ENCODE measurements at regions not wholly inside any gene's neighbourhood (a gene's known extent, or its start where the extent isn't known, plus 50 kb on each side); places are given as distances from the start of the nearest gene placed in this dataset.

DNA sequence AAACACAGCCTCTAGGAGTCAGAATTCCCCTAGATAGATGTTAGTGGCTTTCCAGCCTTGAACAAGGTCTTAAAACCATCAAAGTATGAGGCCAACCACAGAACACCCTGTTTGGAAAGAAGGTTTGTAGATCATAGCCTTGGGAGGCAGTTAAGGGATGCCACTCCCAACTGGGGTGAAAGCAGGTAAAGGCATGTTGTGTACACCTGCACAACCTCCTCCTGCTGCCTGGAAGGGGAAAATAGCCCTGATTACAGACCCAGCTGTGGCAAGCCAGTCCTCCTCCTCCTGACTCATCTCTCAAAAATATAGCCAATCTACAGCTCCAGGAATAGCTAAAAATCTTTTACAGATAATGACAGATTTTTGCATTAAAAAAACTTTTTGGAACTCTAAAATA lies 108.1 kb downstream of the RBM43 start:
- H3K4me1 ChIP-seq (ENCODE audit: insufficient read depth, low read length) = no peaks in the 10 kb centered on the region
- Mint-ChIP-seq H3K4me3 (no peak overlapping the region), H3K27ac (no peak overlapping the region), H3K27me3 (peaks cover 7 to 13% of the 10 kb centered on the region in 2 donors), H3K4me1 (no peaks in the 10 kb centered on the region), H3K36me3 (no peaks in the 10 kb centered on the region), H3K9me3 (no peaks in the 10 kb centered on the region)
- no peak overlapping the region for H3K27ac ChIP-seq (ENCODE audit: low read depth, low read length)
- intact Hi-C loops (cut with micrococcal nuclease) = no loop called here
- H3K9me3 ChIP-seq (ENCODE audit: control insufficient read depth in 1 of 2, low read length in 2 of 2) = no peaks in the 10 kb centered on the region
- no peak overlapping the region for H3K4me3 ChIP-seq (ENCODE audit: low read length in 2 of 2)
- DNase-seq = no peak
- no peaks in the 10 kb centered on the region for H3K27me3 ChIP-seq (ENCODE audit: insufficient read depth, low read length)
- CTCF ChIA-PET (ENCODE audit: partially characterized antibody) = interaction anchor here (0.7 kb wide), 1 partner anchor 9 kb away, joined by 3 read pairs; no protein-coding TSS in a partner anchor
- H3K36me3 ChIP-seq (ENCODE audit: insufficient read depth, low read length) = no peaks in the 10 kb centered on the region
- POLR2A ChIA-PET (ENCODE audit: partially characterized antibody) = no interaction called here

GRCh38 chr2:151150331-151151320 lies 111.0 kb downstream of the RBM43 start:
- Mint-ChIP-seq H3K27ac (no peak overlapping the region), H3K4me3 (no peak overlapping the region), H3K4me1 (no peaks in the 10 kb centered on the region), H3K9me3 (no peaks in the 10 kb centered on the region), H3K36me3 (no peaks in the 10 kb centered on the region), H3K27me3 (peaks cover 4 to 11% of the 10 kb centered on the region in 2 donors)
- Histone ChIP-seq H3K4me1 (ENCODE audit: insufficient read depth, low read length) (no peaks in the 10 kb centered on the region), H3K27ac (ENCODE audit: low read depth, low read length) (no peak overlapping the region), H3K9me3 (ENCODE audit: control insufficient read depth in 1 of 2, low read length in 2 of 2) (no peaks in the 10 kb centered on the region), H3K36me3 (ENCODE audit: insufficient read depth, low read length) (no peaks in the 10 kb centered on the region), H3K27me3 (ENCODE audit: insufficient read depth, low read length) (no peaks in the 10 kb centered on the region), H3K4me3 (ENCODE audit: low read length in 2 of 2) (no peak overlapping the region)
- CTCF ChIA-PET (ENCODE audit: partially characterized antibody) = no interaction called here
- intact Hi-C loops (cut with micrococcal nuclease) = no loop called here
- DNase-seq = no peak
- POLR2A ChIA-PET (ENCODE audit: partially characterized antibody) = no interaction called here

GRCh38 chr2:151138507-151138906 lies 123.2 kb downstream of the RBM43 start:
- POLR2A ChIA-PET (ENCODE audit: partially characterized antibody) = no interaction called here
- H3K4me3 Mint-ChIP-seq = no peak overlapping the region

DNA sequence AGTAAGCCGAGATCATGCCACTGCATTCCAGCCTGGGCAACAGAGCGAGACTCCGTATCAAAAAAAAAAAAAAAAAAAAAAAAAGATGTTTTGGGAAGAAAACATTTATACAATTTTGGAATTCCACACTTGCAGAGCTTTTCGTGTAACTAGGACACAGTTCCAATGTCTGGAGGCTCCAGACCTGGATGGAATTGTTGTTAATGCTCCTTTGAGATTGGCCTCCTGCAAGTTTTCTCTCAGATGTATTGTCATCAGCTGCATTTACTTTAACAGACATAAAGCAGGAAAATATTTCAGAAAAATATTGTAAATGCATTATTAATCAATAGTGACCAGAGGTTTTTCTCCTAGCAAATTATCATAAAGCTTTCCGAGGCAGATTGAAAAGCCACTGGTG lies 124.1 kb downstream of the RBM43 start:
- no peaks in the 10 kb centered on the region for H3K27me3 ChIP-seq (ENCODE audit: insufficient read depth, low read length)
- no peaks in the 10 kb centered on the region for H3K36me3 ChIP-seq (ENCODE audit: insufficient read depth, low read length)
- H3K27ac ChIP-seq (ENCODE audit: low read depth, low read length) = no peak overlapping the region
- ChIA-PET POLR2A (ENCODE audit: partially characterized antibody) (no interaction called here), CTCF (ENCODE audit: partially characterized antibody) (no interaction called here)
- H3K4me3 ChIP-seq (ENCODE audit: low read length in 2 of 2) = no peak overlapping the region
- H3K4me1 Mint-ChIP-seq = peaks cover 0 to 4% (median 0%) of the 10 kb centered on the region in 4 donors
- no peak overlapping the region for H3K4me3 Mint-ChIP-seq
- no peak for DNase-seq
- H3K4me1 ChIP-seq (ENCODE audit: insufficient read depth, low read length) = no peaks in the 10 kb centered on the region
- no peaks in the 10 kb centered on the region for H3K36me3 Mint-ChIP-seq
- intact Hi-C loops (cut with micrococcal nuclease) = no loop called here
- H3K9me3 ChIP-seq (ENCODE audit: control insufficient read depth in 1 of 2, low read length in 2 of 2) = no peaks in the 10 kb centered on the region
- H3K9me3 Mint-ChIP-seq = no peaks in the 10 kb centered on the region
- H3K27me3 Mint-ChIP-seq = no peaks in the 10 kb centered on the region
- no peak overlapping the region for H3K27ac Mint-ChIP-seq

More at GRCh38 chr2:151138507-151138906, 123.2 kb downstream of the RBM43 start:
- Histone ChIP-seq H3K27ac (ENCODE audit: low read depth, low read length) (no peak overlapping the region), H3K4me3 (ENCODE audit: low read length in 2 of 2) (no peak overlapping the region), H3K4me1 (ENCODE audit: insufficient read depth, low read length) (no peaks in the 10 kb centered on the region), H3K36me3 (ENCODE audit: insufficient read depth, low read length) (no peaks in the 10 kb centered on the region), H3K9me3 (ENCODE audit: control insufficient read depth in 1 of 2, low read length in 2 of 2) (no peaks in the 10 kb centered on the region), H3K27me3 (ENCODE audit: insufficient read depth, low read length) (no peaks in the 10 kb centered on the region)
- no peaks in the 10 kb centered on the region for H3K27me3 Mint-ChIP-seq
- no peaks in the 10 kb centered on the region for H3K9me3 Mint-ChIP-seq
- no peak overlapping the region for H3K27ac Mint-ChIP-seq
- DNase-seq = no peak
- CTCF ChIA-PET (ENCODE audit: partially characterized antibody) = no interaction called here
- no peaks in the 10 kb centered on the region for H3K36me3 Mint-ChIP-seq
- peaks cover 0 to 3% (median 0%) of the 10 kb centered on the region in 4 donors for H3K4me1 Mint-ChIP-seq
- intact Hi-C loops (cut with micrococcal nuclease) = no loop called here

DNA sequence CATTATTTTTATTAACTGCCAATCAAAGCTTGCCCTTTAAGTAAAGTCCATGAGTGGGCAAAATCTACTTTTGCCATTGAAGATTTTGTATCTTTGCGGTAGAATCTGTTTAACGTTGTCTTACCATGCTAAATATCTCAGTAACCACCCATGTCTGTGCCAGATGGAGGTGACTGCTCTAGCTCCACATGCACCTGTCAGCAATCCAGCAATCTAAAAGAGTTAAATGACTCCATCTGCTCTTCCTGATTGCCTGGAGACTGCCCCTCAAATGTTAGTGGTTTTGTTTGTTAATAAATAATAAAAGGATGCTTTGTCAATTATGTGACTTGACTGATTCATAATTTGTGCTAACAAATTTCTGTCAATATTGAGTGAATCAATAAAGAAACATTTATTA lies 141.7 kb downstream of the RBM43 start:
- Histone ChIP-seq H3K27me3 (ENCODE audit: insufficient read depth, low read length) (no peaks in the 10 kb centered on the region), H3K36me3 (ENCODE audit: insufficient read depth, low read length) (no peaks in the 10 kb centered on the region), H3K27ac (ENCODE audit: low read depth, low read length) (no peak overlapping the region), H3K4me3 (ENCODE audit: low read length in 2 of 2) (no peak overlapping the region), H3K4me1 (ENCODE audit: insufficient read depth, low read length) (no peaks in the 10 kb centered on the region), H3K9me3 (ENCODE audit: control insufficient read depth in 1 of 2, low read length in 2 of 2) (no peaks in the 10 kb centered on the region)
- CTCF ChIA-PET (ENCODE audit: partially characterized antibody) = no interaction called here
- Mint-ChIP-seq H3K36me3 (no peaks in the 10 kb centered on the region), H3K4me1 (no peaks in the 10 kb centered on the region), H3K9me3 (peaks cover 0 to 7% (median under 1%) of the 10 kb centered on the region in 8 donors), H3K4me3 (no peak overlapping the region), H3K27me3 (peaks cover 12 to 13% of the 10 kb centered on the region in 2 donors), H3K27ac (no peak overlapping the region)
- POLR2A ChIA-PET (ENCODE audit: partially characterized antibody) = no interaction called here
- no peak for DNase-seq
- intact Hi-C loops (cut with micrococcal nuclease) = no loop called here

GRCh38 chr2:151119374-151119773 lies 142.3 kb downstream of the RBM43 start:
- no peaks in the 10 kb centered on the region for H3K4me1 ChIP-seq (ENCODE audit: insufficient read depth, low read length)
- ChIA-PET POLR2A (ENCODE audit: partially characterized antibody) (no interaction called here), CTCF (ENCODE audit: partially characterized antibody) (no interaction called here)
- H3K4me3 Mint-ChIP-seq = no peak overlapping the region
- no peak overlapping the region for H3K4me3 ChIP-seq (ENCODE audit: low read length in 2 of 2)
- H3K9me3 Mint-ChIP-seq = peaks cover 0 to 8% (median under 1%) of the 10 kb centered on the region in 8 donors
- no peak overlapping the region for H3K27ac ChIP-seq (ENCODE audit: low read depth, low read length)
- no peaks in the 10 kb centered on the region for H3K27me3 ChIP-seq (ENCODE audit: insufficient read depth, low read length)
- H3K27ac Mint-ChIP-seq = no peak overlapping the region
- no peak for DNase-seq
- H3K9me3 ChIP-seq (ENCODE audit: control insufficient read depth in 1 of 2, low read length in 2 of 2) = no peaks in the 10 kb centered on the region
- H3K27me3 Mint-ChIP-seq = peaks cover 11 to 12% of the 10 kb centered on the region in 2 donors
- no peaks in the 10 kb centered on the region for H3K36me3 ChIP-seq (ENCODE audit: insufficient read depth, low read length)
- H3K4me1 Mint-ChIP-seq = no peaks in the 10 kb centered on the region
- no peaks in the 10 kb centered on the region for H3K36me3 Mint-ChIP-seq
- intact Hi-C loops (cut with micrococcal nuclease) = no loop called here

- DNase-seq = no peak
- H3K9me3 Mint-ChIP-seq = peaks cover 0 to 8% (median under 1%) of the 10 kb centered on the region in 8 donors
- H3K36me3 Mint-ChIP-seq = no peaks in the 10 kb centered on the region
- POLR2A ChIA-PET (ENCODE audit: partially characterized antibody) = no interaction called here
- H3K4me1 Mint-ChIP-seq = peaks cover 0 to 4% (median 0%) of the 10 kb centered on the region in 4 donors
- no peaks in the 10 kb centered on the region for H3K27me3 ChIP-seq (ENCODE audit: insufficient read depth, low read length)
- CTCF ChIA-PET (ENCODE audit: partially characterized antibody) = no interaction called here
- H3K36me3 ChIP-seq (ENCODE audit: insufficient read depth, low read length) = no peaks in the 10 kb centered on the region
- no peaks in the 10 kb centered on the region for H3K4me1 ChIP-seq (ENCODE audit: insufficient read depth, low read length)
- intact Hi-C loops (cut with micrococcal nuclease) = no loop called here
- no peaks in the 10 kb centered on the region for H3K9me3 ChIP-seq (ENCODE audit: control insufficient read depth in 1 of 2, low read length in 2 of 2)
- H3K27ac ChIP-seq (ENCODE audit: low read depth, low read length) = no peak overlapping the region
- H3K4me3 Mint-ChIP-seq = no peak overlapping the region
- H3K4me3 ChIP-seq (ENCODE audit: low read length in 2 of 2) = no peak overlapping the region
- no peak overlapping the region for H3K27ac Mint-ChIP-seq
- peaks cover 4 to 8% of the 10 kb centered on the region in 2 donors for H3K27me3 Mint-ChIP-seq
Observed at GRCh38 chr2:151118269-151118668, 143.4 kb downstream of the RBM43 start.

Data from CD4-positive, alpha-beta memory T cell (primary cell).